ENCODE measurements at regions not wholly inside any gene's neighbourhood (a gene's known extent, or its start where the extent isn't known, plus 50 kb on each side); places are given as distances from the start of the nearest gene placed in this dataset.

DNA sequence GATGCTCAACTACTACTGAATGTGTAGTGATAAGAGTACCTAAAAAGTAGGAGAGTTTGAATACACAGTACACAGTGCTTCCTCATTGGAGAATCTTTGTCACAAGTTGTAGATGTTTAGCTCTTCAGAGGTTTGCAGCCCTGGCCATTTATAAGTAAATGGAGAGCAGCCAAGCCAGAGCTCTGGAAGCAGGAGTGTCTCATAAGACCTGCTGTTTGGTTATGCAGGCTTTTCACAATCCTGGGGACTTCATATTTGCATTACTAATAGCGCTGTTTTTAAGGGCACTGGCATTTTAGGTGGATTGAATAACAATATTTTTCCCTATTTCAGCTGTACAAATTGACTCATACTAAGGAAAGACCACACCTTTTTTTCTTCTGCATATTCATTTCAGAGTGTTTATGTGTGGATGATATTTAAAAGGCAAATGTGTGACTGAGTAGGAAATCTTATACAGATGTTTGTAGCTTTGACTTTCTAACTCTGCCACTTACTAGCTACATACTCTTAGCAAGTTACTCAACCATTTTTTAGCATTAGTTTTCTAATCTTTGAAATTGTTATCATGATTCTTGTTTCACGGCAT lies 730.5 kb upstream of the MAP3K7 start:
- TF ChIP-seq POLR2A (IDR thresholded peaks at IDR 0.05; ENCODE audit: low read depth, low read length) (no peak), POLR2AphosphoS5 (IDR thresholded peaks at IDR 0.05; ENCODE audit: low read depth, low read length) (no peak), TAF1 (IDR thresholded peaks at IDR 0.05; ENCODE audit: borderline replicate concordance, low read depth, low read length) (no peak)
